ENCODE measurements at regions not wholly inside any gene's neighbourhood (a gene's known extent, or its start where the extent isn't known, plus 50 kb on each side); places are given as distances from the start of the nearest gene placed in this dataset.

DNA sequence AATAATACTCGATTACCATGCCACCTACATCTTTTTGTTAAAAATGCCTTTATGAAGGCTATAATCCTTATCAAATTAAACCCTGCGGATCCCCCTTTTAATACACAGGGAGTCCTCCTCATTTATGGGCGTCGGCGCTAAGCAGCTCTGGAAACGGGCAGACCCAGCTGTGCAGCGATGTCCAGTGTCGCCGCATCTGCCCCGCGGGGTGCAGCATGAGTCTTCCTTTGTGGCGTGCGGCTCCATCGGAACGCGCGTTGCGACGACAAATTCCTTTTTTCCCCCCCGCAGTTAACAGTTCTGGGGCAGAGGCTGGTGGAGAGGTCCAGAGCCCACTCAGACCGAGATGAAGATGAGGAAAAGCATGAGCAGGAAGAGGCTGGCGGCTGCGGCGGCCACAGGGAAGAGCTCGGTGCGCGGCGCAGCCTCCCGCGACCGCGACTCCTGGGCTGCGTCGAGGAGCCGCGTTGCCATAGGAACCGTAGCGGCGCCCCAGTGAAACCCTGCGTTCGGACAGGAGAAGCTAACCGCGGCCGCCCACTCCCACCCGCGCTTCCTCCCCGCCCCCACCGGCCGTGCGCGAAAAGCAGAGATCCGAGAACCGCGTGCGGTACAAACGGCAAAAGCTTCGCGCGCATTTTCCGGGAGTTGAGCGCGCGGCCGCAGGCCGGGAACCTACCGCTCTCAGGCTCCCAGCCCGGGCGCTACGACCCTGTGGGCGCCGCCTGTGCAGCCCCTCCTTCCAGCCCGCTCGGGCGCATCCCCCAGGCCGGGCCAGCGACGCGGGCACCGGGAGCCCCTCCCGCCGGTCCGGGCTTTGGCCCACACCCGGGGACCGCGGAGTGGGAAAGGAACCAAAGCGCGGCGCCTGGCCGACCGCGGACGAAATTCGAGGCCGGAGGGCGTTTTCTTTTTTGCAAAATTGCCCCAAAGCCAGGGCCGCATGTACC is 130.6 kb downstream of the SPAG6 start:
- peak overlapping the region; percentile 65 for H3K4me2 ChIP-seq (ENCODE audit: unreplicated experiment)
- H3K9me3 ChIP-seq (ENCODE audit: low read depth) = no peaks in the 10 kb centered on the region
- H4K20me1 ChIP-seq (ENCODE audit: insufficient read depth) = no peaks in the 10 kb centered on the region
- H3K79me2 ChIP-seq (ENCODE audit: insufficient read depth) = no peaks in the 10 kb centered on the region
- no peaks in the 10 kb centered on the region for H3K36me3 ChIP-seq (ENCODE audit: low read depth)
- peak; percentile 47 for DNase-seq
- in situ Hi-C loops (cut with MboI) = no loop called here
- H3F3A ChIP-seq (ENCODE audit: insufficient read depth) = peaks cover 19% of the 10 kb centered on the region
- no peak overlapping the region for H3K27ac ChIP-seq
- no peaks in the 10 kb centered on the region for H3K27me3 ChIP-seq (replicated peaks; ENCODE audit: insufficient read depth)
- H3K9ac ChIP-seq = peak overlapping the region; percentile 21; the same call in 1 of the 2 replicates
- 7% methylated on average over 90 to 94 of the region's 96 CpGs for WGBS, 2 experiments (ENCODE audit: low coverage in 1 of 2, low lambda C conversion rate in 2 of 2, missing lambda C conversion rate in 2 of 2)
- H3K4me3 ChIP-seq = peak overlapping the region; percentile 67
- peaks cover 12% of the 10 kb centered on the region for H3K4me1 ChIP-seq (ENCODE audit: insufficient read depth)
- H3K9me2 ChIP-seq (ENCODE audit: insufficient read depth) = no peaks in the 10 kb centered on the region
- peak overlapping the region; percentile 77 for H2AFZ ChIP-seq
- TF ChIP-seq EZH2 (IDR thresholded peaks at IDR 0.05; ENCODE audit: insufficient read depth, poor library complexity, severe bottlenecking) (no peak), EZH2phosphoT487 (IDR thresholded peaks at IDR 0.05; ENCODE audit: insufficient read depth, low read depth) (no peak)

DNA sequence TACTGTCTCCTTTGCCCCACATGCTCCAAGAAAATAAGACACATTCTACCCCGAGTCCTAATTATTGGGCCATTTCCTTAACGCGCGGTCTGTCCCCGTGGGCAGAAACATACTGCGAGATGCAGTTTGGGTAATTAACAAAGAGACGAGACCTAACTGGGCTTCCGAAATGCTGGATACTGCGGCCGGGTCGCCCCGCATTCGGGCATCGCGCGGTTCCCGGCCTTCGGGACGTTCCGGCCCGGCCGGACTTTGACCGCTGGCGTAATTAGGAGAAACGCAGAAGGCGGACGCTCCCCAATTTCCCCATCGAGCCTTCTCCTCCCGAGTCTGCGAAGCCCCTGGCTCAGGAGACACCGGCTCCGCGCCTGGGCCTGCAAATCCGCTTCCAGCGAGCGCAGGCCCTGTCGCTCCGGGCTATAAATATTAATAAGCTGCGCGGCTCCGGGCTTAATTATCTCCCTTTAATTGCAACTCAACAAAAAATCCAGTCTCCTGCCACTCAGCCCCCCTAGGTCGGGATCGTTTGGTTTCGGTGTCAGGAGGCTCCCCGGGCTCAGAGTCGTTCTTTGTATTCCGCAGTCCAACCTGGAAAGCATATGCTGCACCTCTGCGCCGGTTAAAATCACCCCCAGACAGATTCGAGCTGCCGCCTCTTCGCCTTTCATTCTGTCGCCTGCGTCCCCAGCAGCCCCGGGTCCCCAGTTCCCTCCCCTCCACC is 131.5 kb downstream of the SPAG6 start:
- WGBS, 2 experiments (ENCODE audit: low coverage in 1 of 2, low lambda C conversion rate in 2 of 2, missing lambda C conversion rate in 2 of 2) = 92 to 93% methylated on average over 48 to 55 of the region's 55 CpGs

DNA sequence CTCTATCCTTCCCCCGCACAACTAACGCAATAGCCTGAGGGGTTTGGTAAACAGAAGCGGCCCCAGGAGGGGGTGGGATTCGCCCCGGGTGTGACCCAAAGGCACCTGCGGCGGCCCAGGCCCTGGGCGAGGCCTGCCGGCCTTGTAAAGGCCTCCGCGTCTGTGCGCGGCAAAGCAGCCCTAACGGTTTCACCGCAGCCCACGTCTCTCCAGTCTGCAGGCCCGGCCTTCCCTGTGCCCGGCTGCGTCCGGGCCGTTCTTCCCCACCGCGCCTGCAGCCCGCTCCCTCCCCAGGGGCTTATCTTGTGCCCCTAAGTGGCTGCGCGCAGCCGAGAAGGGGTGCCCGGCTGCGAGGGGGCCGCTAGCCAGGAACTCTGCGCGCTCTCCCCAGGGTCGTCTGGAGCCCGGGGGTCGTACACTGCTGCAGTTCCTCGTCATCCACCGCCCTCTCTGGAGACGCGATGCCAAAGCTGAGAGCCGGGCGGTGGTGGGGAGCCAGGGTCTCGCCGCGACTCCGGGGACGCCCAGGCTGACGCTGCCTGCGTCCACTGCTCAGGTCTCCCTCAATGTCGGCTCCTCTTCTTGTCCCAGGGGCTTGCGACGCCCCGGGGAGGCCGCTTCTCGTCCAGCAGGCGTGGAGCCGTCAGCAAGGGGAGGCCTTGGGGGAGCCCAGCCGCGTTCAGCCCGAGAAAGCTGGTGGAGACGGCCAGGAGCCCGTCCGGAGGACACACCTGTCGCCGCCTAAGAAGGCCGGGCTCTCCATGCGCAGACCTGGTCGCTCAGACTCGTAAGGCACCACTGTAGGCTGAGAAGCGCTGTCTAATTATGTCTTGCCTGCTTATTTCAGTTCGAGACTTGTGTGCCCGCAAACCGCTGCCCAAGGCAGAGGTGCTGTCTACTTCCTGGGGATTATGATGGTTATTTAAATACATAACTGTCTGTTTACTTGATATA is 132.3 kb downstream of the SPAG6 start:
- Histone ChIP-seq H3F3A (ENCODE audit: insufficient read depth) (peaks cover 19% of the 10 kb centered on the region), H3K4me2 (ENCODE audit: unreplicated experiment) (no peak overlapping the region), H2AFZ (no peak overlapping the region), H3K4me3 (no peak overlapping the region), H3K9ac (no peak overlapping the region), H3K9me3 (ENCODE audit: low read depth) (no peaks in the 10 kb centered on the region), H3K9me2 (ENCODE audit: insufficient read depth) (no peaks in the 10 kb centered on the region), H3K79me2 (ENCODE audit: insufficient read depth) (no peaks in the 10 kb centered on the region), H3K27ac (no peak overlapping the region), H3K27me3 (replicated peaks; ENCODE audit: insufficient read depth) (no peaks in the 10 kb centered on the region), H4K20me1 (ENCODE audit: insufficient read depth) (no peaks in the 10 kb centered on the region), H3K4me1 (ENCODE audit: insufficient read depth) (peaks cover 22% of the 10 kb centered on the region), H3K36me3 (ENCODE audit: low read depth) (no peaks in the 10 kb centered on the region)
- WGBS, 2 experiments (ENCODE audit: low coverage in 1 of 2, low lambda C conversion rate in 2 of 2, missing lambda C conversion rate in 2 of 2) = 95 to 98% methylated on average over 55 to 72 of the region's 72 CpGs
- DNase-seq = no peak
- in situ Hi-C loops (cut with MboI) = no loop called here
- no peak for TF ChIP-seq EZH2 (IDR thresholded peaks at IDR 0.05; ENCODE audit: insufficient read depth, poor library complexity, severe bottlenecking)
- TF ChIP-seq EZH2phosphoT487 (IDR thresholded peaks at IDR 0.05; ENCODE audit: insufficient read depth, low read depth) = no peak

More for the DNA sequence above, 131.5 kb downstream of the SPAG6 start:
- Histone ChIP-seq H3K79me2 (ENCODE audit: insufficient read depth) (no peaks in the 10 kb centered on the region), H3K27ac (no peak overlapping the region), H3K9ac (no peak overlapping the region), H3K9me3 (ENCODE audit: low read depth) (no peaks in the 10 kb centered on the region), H3F3A (ENCODE audit: insufficient read depth) (peaks cover 19% of the 10 kb centered on the region), H3K36me3 (ENCODE audit: low read depth) (no peaks in the 10 kb centered on the region), H3K9me2 (ENCODE audit: insufficient read depth) (no peaks in the 10 kb centered on the region), H3K4me3 (peak overlapping the region; percentile 67), H3K4me1 (ENCODE audit: insufficient read depth) (peaks cover 14% of the 10 kb centered on the region), H3K27me3 (replicated peaks; ENCODE audit: insufficient read depth) (no peaks in the 10 kb centered on the region), H3K4me2 (ENCODE audit: unreplicated experiment) (peak overlapping the region; percentile 65), H2AFZ (peak overlapping the region; percentile 77), H4K20me1 (ENCODE audit: insufficient read depth) (no peaks in the 10 kb centered on the region)
- DNase-seq = no peak
- no peak for TF ChIP-seq EZH2phosphoT487 (IDR thresholded peaks at IDR 0.05; ENCODE audit: insufficient read depth, low read depth)
- no peak for TF ChIP-seq EZH2 (IDR thresholded peaks at IDR 0.05; ENCODE audit: insufficient read depth, poor library complexity, severe bottlenecking)
- in situ Hi-C loops (cut with MboI) = no loop called here
